ENCODE measurements at regions not wholly inside any gene's neighbourhood (a gene's known extent, or its start where the extent isn't known, plus 50 kb on each side); places are given as distances from the start of the nearest gene placed in this dataset.
"Not testable (repeated sequence)": the region's sequence is repeated elsewhere in the genome, so short reads cannot be mapped to it uniquely, and the experiment has no call there.

- not testable (repeated sequence) for DNase-seq (ENCODE audit: low spot score)
Measured at GRCh38 chr16:29328528-29328927, 78.0 kb downstream of the NPIPB11 start.

GRCh38 chr16:29327631-29328408, 78.7 kb downstream of the NPIPB11 start:
- DNase-seq (ENCODE audit: low spot score), result not testable (repeated sequence)

- not testable (repeated sequence) for DNase-seq (ENCODE audit: low spot score)
Measured at GRCh38 chr16:29326164-29327125, 80.1 kb downstream of the NPIPB11 start.

GRCh38 chr16:29323725-29324124, 82.8 kb downstream of the NPIPB11 start:
- not testable (repeated sequence) for DNase-seq (ENCODE audit: low spot score)

GRCh38 chr16:29321585-29321984, 84.9 kb downstream of the NPIPB11 start:
- DNase-seq (ENCODE audit: low spot score), result no peak

- no peak for DNase-seq (ENCODE audit: low spot score)
Measured at GRCh38 chr16:29321000-29321393, 85.5 kb downstream of the NPIPB11 start.

- no peak for DNase-seq (ENCODE audit: low spot score)
Measured at GRCh38 chr16:29320274-29320999, 86.1 kb downstream of the NPIPB11 start.

GRCh38 chr16:29319726-29320125, 86.8 kb downstream of the NPIPB11 start:
- DNase-seq (ENCODE audit: low spot score), result no peak

GRCh38 chr16:29318561-29318968, 87.9 kb downstream of the NPIPB11 start:
- DNase-seq (ENCODE audit: low spot score), result not testable (repeated sequence)

- DNase-seq (ENCODE audit: low spot score), result no peak
Measured at GRCh38 chr16:29318037-29318436, 88.5 kb downstream of the NPIPB11 start.

GRCh38 chr16:29317269-29317668, 89.2 kb downstream of the NPIPB11 start:
- DNase-seq (ENCODE audit: low spot score), result no peak

GRCh38 chr16:29316761-29317183, 89.7 kb downstream of the NPIPB11 start:
- DNase-seq (ENCODE audit: low spot score), result no peak

- DNase-seq (ENCODE audit: low spot score), result no peak
Measured at GRCh38 chr16:29315916-29316517, 90.5 kb downstream of the NPIPB11 start.

GRCh38 chr16:29315046-29315445, 91.5 kb downstream of the NPIPB11 start:
- no peak for DNase-seq (ENCODE audit: low spot score)

GRCh38 chr16:29314292-29314934, 92.1 kb downstream of the NPIPB11 start:
- DNase-seq (ENCODE audit: low spot score), result no peak

GRCh38 chr16:29313559-29314048, 92.9 kb downstream of the NPIPB11 start:
- DNase-seq (ENCODE audit: low spot score), result no peak

GRCh38 chr16:29312835-29313558, 93.5 kb downstream of the NPIPB11 start:
- DNase-seq (ENCODE audit: low spot score), result no peak

- not testable (repeated sequence) for DNase-seq (ENCODE audit: low spot score)
Measured at GRCh38 chr16:29312345-29312675, 94.2 kb downstream of the NPIPB11 start.

GRCh38 chr16:29311461-29312344, 94.8 kb downstream of the NPIPB11 start:
- DNase-seq (ENCODE audit: low spot score), result no peak

Measured in pons (tissue), 1 donor.